SIG-M5 treated with dmso at 0.1 percent for 504 hours (cell line): ENCODE measurements at regions not wholly inside any gene's neighbourhood (a gene's known extent, or its start where the extent isn't known, plus 50 kb on each side); places are given as distances from the start of the nearest gene placed in this dataset.

ENCODE experiments used
- DNase-seq: peaks from one replicate; lab custom pipeline; 2025; ENCODE audit not compliant: unreplicated experiment; lab: John Stamatoyannopoulos, UW

DNA sequence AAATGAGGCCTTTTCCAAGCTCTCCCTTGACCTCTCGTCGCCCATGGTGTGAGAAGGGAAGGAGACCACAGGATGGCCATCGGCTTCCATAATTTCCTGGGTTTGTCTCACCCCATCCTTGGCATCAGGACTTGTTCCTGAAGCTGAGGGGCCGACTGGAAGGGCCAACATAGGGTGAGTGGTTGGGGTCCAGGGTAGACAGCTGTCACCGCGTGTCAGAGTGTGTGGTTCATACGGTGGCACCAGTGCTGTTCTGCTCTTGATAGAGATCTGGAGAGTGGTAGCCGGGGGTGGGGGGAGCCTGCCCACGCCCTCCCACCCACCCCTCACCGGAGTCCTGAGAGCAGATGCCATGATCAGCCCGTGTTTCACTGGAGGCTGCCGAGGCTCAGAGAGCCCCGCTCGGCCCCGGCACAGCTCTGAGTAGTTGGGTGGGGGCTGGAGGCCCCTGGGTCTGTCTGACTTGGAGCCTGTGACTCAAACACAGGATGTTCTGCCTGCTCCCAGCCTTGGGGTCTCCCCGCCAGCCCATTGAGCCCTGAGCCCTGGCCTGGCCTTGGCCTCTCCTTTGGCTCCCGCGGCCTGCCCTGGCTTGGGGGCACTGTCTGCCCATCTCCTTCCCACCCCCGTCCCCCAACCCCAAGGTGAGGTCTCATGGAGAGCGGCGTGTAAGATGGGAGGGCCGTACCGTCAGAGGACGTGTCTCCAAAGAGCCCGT, 53.1 kb upstream of the IER5L start:
- no peak for DNase-seq

DNA sequence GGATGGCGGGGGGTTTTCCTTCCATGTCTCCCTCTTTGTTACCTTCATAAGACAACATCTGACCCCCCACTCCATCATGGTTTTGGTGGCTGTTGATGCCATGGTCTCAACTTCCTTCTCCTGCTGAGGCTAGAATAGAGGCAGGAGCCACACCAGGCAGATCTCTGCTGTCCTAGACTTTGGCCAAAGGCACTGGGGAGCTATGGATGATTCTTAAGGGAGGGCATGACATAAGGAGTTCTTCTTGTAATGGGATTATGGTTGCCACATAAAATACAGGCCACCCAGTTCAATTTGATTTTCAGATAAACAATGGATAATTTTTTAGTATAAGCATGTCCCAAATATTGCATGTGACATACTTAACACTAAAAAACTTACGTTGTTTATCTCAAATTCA, 52.2 kb upstream of the IER5L start:
- no peak for DNase-seq
